HL-60 (cell line): ENCODE measurements at regions not wholly inside any gene's neighbourhood (a gene's known extent, or its start where the extent isn't known, plus 50 kb on each side); places are given as distances from the start of the nearest gene placed in this dataset.

ENCODE experiments used
- DNase-seq, 2 experiments: peaks; one replicate each; pipeline ENCODE4 v3.0.0-alpha.2; 2010 to 2020; ENCODE audit warnings: low read depth in 1 of 2, low spot score in 1 of 2
- H3K27ac ChIP-seq: fragments of 250-450 bp; sonication (Bioruptor Pico); replicated peaks from 2 replicates; pipeline ENCODE4 v1.5.1; 2020; ENCODE audit warnings: mild to moderate bottlenecking, moderate library complexity
- H3K27me3 ChIP-seq: fragments of 250-450 bp; sonication (Bioruptor Pico); 2 replicates; pipeline ENCODE4 v1.5.1; 2021; ENCODE audit warnings: mild to moderate bottlenecking, moderate library complexity; ENCODE audit not compliant: insufficient read depth, poor library complexity, severe bottlenecking
- H3K4me3 ChIP-seq: replicated peaks from 2 replicates; pipeline ENCODE4 v1.5.1; 2011; ENCODE audit warnings: mild to moderate bottlenecking, control low read depth, low read length; ENCODE audit not compliant: insufficient read depth
- CTCF ChIP-seq: IDR thresholded peaks from one replicate; pipeline ENCODE4 v1.5.1; 2011; ENCODE audit warnings: low read length, control low read depth, inconsistent platforms; ENCODE audit not compliant: insufficient read depth
- GABPA ChIP-seq: IDR thresholded peaks from 2 replicates; pipeline ENCODE4 v1.6.1; 2012; ENCODE audit warnings: low read depth
- POLR2AphosphoS5 ChIP-seq: IDR thresholded peaks from 2 replicates; pipeline ENCODE4 v1.6.1; 2012; ENCODE audit warnings: low read depth
- REST ChIP-seq: IDR thresholded peaks from 2 replicates; pipeline ENCODE4 v1.6.1; 2012; ENCODE audit warnings: low read depth; ENCODE audit not compliant: insufficient replicate concordance
- SPI1 ChIP-seq: IDR thresholded peaks from 2 replicates; pipeline ENCODE4 v1.6.1; 2012; ENCODE audit warnings: low read depth, mild to moderate bottlenecking, borderline replicate concordance

- Histone ChIP-seq H3K4me3 (no peak overlapping the region), H3K27me3 (no peaks in the 10 kb centered on the region), H3K27ac (no peak overlapping the region)
- no peak for TF ChIP-seq SPI1
- no peak for DNase-seq
Observed at GRCh38 chr2:2822143-2822542, 491.1 kb upstream of the MYT1L start.

- Histone ChIP-seq H3K4me3 (no peak overlapping the region), H3K27me3 (no peaks in the 10 kb centered on the region), H3K27ac (no peak overlapping the region)
- no peak for TF ChIP-seq GABPA
- no peak for TF ChIP-seq CTCF
- TF ChIP-seq REST = no peak
- no peak for TF ChIP-seq SPI1
- TF ChIP-seq POLR2AphosphoS5 = no peak
- no peak for DNase-seq
Observed at GRCh38 chr2:2812648-2813047, 481.6 kb upstream of the MYT1L start.

GRCh38 chr2:2812117-2812516 is 481.0 kb upstream of the MYT1L start:
- Histone ChIP-seq H3K27ac (no peak overlapping the region), H3K27me3 (no peaks in the 10 kb centered on the region), H3K4me3 (no peak overlapping the region)
- no peak for DNase-seq
- no peak for TF ChIP-seq GABPA
- TF ChIP-seq CTCF = no peak
- no peak for TF ChIP-seq POLR2AphosphoS5
- TF ChIP-seq REST = no peak
- no peak for TF ChIP-seq SPI1

- no peak for DNase-seq
Observed at GRCh38 chr2:2810504-2810903, 479.4 kb upstream of the MYT1L start.

More at GRCh38 chr2:2810504-2810903, 479.4 kb upstream of the MYT1L start:
- Histone ChIP-seq H3K4me3 (no peak overlapping the region), H3K27ac (no peak overlapping the region), H3K27me3 (no peaks in the 10 kb centered on the region)
- TF ChIP-seq REST (no peak), POLR2AphosphoS5 (no peak), CTCF (no peak), SPI1 (no peak), GABPA (no peak)
